ENCODE measurements at regions not wholly inside any gene's neighbourhood (a gene's known extent, or its start where the extent isn't known, plus 50 kb on each side); places are given as distances from the start of the nearest gene placed in this dataset.

DNA sequence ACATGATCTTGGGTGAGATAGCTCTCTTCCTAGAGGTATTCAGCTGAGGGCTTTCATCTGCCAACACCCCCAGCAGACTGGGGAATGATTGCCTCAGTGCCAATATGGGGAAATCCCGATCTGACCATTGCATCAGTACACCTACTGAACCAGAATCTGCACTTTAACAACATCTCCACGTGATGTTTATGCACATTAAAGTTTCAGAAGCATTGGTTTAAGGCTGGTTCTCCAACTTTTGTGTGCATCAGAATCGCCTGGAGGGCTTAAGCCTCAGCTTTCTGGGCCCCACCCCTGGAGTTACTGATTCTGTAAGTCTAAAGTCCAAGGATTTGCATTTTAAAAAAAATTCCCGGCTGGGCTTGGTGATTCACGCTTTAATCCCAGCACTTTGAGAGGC lies 123.6 kb upstream of the MED13 start:
- ATAC-seq (no peak), DNase-seq (ENCODE audit: low spot score) (no peak)
- Histone ChIP-seq H2AFZ (peak overlapping the region; percentile 43; the same call in 1 of the 2 replicates), H3K36me3 (ENCODE audit: insufficient read depth) (no peaks in the 10 kb centered on the region), H3K4me3 (no peak overlapping the region), H3K27ac (ENCODE audit: low read depth) (no peak overlapping the region), H3K79me2 (replicated peaks; ENCODE audit: insufficient read depth) (no peaks in the 10 kb centered on the region), H3K4me1 (ENCODE audit: insufficient read depth) (no peaks in the 10 kb centered on the region), H4K20me1 (replicated peaks; ENCODE audit: insufficient read depth) (no peaks in the 10 kb centered on the region), H3K9me2 (ENCODE audit: insufficient read depth) (no peaks in the 10 kb centered on the region), H3F3A (replicated peaks; ENCODE audit: low read depth) (no peaks in the 10 kb centered on the region), H3K27me3 (ENCODE audit: insufficient read depth) (no peaks in the 10 kb centered on the region), H3K4me2 (no peak overlapping the region)
- no peak overlapping the region for H3K4me3 Mint-ChIP-seq
- no peak overlapping the region for H3K27ac Mint-ChIP-seq
- no peaks in the 10 kb centered on the region for H3K9me3 Mint-ChIP-seq
- H3K27me3 Mint-ChIP-seq (ENCODE audit: insufficient read depth, low read depth, poor library complexity) = peaks cover 6% of the 10 kb centered on the region
- peaks cover 8% of the 10 kb centered on the region; the same call in 1 of the 3 replicates for H3K4me1 Mint-ChIP-seq
- TF ChIP-seq STAT1 (IDR thresholded peaks at IDR 0.05; ENCODE audit: unreplicated experiment) (no peak), NANOG (IDR thresholded peaks at IDR 0.05; ENCODE audit: borderline replicate concordance) (no peak), ZNF114 (CRISPR knock-in tag; IDR thresholded peaks at IDR 0.05) (no peak), EZH2phosphoT487 (IDR thresholded peaks at IDR 0.05; ENCODE audit: unreplicated experiment) (no peak), EZH2 (IDR thresholded peaks at IDR 0.05; ENCODE audit: low read depth, unreplicated experiment) (no peak), CREB1 (CRISPR knock-in tag; IDR thresholded peaks at IDR 0.05; ENCODE audit: low read depth) (no peak), JUNB (IDR thresholded peaks at IDR 0.05; ENCODE audit: unreplicated experiment) (no peak), POLR2AphosphoS5 (IDR thresholded peaks at IDR 0.05; ENCODE audit: low read depth) (no peak), ZNF331 (CRISPR knock-in tag; IDR thresholded peaks at IDR 0.05; ENCODE audit: low read depth) (no peak)
- TF ChIP-seq, protein P1, sequence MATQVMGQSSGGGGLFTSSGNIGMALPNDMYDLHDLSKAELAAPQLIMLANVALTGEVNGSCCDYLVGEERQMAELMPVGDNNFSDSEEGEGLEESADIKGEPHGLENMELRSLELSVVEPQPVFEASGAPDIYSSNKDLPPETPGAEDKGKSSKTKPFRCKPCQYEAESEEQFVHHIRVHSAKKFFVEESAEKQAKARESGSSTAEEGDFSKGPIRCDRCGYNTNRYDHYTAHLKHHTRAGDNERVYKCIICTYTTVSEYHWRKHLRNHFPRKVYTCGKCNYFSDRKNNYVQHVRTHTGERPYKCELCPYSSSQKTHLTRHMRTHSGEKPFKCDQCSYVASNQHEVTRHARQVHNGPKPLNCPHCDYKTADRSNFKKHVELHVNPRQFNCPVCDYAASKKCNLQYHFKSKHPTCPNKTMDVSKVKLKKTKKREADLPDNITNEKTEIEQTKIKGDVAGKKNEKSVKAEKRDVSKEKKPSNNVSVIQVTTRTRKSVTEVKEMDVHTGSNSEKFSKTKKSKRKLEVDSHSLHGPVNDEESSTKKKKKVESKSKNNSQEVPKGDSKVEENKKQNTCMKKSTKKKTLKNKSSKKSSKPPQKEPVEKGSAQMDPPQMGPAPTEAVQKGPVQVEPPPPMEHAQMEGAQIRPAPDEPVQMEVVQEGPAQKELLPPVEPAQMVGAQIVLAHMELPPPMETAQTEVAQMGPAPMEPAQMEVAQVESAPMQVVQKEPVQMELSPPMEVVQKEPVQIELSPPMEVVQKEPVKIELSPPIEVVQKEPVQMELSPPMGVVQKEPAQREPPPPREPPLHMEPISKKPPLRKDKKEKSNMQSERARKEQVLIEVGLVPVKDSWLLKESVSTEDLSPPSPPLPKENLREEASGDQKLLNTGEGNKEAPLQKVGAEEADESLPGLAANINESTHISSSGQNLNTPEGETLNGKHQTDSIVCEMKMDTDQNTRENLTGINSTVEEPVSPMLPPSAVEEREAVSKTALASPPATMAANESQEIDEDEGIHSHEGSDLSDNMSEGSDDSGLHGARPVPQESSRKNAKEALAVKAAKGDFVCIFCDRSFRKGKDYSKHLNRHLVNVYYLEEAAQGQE (IDR thresholded peaks at IDR 0.05; ENCODE audit: unreplicated experiment) = no peak
- TF ChIP-seq, protein P2, sequence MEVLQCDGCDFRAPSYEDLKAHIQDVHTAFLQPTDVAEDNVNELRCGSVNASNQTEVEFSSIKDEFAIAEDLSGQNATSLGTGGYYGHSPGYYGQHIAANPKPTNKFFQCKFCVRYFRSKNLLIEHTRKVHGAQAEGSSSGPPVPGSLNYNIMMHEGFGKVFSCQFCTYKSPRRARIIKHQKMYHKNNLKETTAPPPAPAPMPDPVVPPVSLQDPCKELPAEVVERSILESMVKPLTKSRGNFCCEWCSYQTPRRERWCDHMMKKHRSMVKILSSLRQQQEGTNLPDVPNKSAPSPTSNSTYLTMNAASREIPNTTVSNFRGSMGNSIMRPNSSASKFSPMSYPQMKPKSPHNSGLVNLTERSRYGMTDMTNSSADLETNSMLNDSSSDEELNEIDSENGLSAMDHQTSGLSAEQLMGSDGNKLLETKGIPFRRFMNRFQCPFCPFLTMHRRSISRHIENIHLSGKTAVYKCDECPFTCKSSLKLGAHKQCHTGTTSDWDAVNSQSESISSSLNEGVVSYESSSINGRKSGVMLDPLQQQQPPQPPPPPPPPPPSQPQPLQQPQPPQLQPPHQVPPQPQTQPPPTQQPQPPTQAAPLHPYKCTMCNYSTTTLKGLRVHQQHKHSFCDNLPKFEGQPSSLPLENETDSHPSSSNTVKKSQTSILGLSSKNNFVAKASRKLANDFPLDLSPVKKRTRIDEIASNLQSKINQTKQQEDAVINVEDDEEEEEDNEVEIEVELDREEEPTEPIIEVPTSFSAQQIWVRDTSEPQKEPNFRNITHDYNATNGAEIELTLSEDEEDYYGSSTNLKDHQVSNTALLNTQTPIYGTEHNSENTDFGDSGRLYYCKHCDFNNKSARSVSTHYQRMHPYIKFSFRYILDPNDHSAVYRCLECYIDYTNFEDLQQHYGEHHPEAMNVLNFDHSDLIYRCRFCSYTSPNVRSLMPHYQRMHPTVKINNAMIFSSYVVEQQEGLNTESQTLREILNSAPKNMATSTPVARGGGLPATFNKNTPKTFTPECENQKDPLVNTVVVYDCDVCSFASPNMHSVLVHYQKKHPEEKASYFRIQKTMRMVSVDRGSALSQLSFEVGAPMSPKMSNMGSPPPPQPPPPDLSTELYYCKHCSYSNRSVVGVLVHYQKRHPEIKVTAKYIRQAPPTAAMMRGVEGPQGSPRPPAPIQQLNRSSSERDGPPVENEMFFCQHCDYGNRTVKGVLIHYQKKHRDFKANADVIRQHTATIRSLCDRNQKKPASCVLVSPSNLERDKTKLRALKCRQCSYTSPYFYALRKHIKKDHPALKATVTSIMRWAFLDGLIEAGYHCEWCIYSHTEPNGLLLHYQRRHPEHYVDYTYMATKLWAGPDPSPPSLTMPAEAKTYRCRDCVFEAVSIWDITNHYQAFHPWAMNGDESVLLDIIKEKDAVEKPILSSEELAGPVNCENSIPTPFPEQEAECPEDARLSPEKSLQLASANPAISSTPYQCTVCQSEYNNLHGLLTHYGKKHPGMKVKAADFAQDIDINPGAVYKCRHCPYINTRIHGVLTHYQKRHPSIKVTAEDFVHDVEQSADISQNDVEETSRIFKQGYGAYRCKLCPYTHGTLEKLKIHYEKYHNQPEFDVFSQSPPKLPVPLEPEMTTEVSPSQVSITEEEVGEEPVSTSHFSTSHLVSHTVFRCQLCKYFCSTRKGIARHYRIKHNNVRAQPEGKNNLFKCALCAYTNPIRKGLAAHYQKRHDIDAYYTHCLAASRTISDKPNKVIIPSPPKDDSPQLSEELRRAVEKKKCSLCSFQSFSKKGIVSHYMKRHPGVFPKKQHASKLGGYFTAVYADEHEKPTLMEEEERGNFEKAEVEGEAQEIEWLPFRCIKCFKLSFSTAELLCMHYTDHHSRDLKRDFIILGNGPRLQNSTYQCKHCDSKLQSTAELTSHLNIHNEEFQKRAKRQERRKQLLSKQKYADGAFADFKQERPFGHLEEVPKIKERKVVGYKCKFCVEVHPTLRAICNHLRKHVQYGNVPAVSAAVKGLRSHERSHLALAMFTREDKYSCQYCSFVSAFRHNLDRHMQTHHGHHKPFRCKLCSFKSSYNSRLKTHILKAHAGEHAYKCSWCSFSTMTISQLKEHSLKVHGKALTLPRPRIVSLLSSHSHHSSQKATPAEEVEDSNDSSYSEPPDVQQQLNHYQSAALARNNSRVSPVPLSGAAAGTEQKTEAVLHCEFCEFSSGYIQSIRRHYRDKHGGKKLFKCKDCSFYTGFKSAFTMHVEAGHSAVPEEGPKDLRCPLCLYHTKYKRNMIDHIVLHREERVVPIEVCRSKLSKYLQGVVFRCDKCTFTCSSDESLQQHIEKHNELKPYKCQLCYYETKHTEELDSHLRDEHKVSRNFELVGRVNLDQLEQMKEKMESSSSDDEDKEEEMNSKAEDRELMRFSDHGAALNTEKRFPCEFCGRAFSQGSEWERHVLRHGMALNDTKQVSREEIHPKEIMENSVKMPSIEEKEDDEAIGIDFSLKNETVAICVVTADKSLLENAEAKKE (CRISPR knock-in tag; IDR thresholded peaks at IDR 0.05) = no peak
- TF ChIP-seq, protein P3, sequence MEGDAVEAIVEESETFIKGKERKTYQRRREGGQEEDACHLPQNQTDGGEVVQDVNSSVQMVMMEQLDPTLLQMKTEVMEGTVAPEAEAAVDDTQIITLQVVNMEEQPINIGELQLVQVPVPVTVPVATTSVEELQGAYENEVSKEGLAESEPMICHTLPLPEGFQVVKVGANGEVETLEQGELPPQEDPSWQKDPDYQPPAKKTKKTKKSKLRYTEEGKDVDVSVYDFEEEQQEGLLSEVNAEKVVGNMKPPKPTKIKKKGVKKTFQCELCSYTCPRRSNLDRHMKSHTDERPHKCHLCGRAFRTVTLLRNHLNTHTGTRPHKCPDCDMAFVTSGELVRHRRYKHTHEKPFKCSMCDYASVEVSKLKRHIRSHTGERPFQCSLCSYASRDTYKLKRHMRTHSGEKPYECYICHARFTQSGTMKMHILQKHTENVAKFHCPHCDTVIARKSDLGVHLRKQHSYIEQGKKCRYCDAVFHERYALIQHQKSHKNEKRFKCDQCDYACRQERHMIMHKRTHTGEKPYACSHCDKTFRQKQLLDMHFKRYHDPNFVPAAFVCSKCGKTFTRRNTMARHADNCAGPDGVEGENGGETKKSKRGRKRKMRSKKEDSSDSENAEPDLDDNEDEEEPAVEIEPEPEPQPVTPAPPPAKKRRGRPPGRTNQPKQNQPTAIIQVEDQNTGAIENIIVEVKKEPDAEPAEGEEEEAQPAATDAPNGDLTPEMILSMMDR (conservative IDR thresholded peaks at IDR 0.05; ENCODE audit: low read depth in 2 of 2) = no peak
- TF ChIP-seq, protein P4, sequence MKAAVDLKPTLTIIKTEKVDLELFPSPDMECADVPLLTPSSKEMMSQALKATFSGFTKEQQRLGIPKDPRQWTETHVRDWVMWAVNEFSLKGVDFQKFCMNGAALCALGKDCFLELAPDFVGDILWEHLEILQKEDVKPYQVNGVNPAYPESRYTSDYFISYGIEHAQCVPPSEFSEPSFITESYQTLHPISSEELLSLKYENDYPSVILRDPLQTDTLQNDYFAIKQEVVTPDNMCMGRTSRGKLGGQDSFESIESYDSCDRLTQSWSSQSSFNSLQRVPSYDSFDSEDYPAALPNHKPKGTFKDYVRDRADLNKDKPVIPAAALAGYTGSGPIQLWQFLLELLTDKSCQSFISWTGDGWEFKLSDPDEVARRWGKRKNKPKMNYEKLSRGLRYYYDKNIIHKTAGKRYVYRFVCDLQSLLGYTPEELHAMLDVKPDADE (IDR thresholded peaks at IDR 0.05) = no peak
- no peaks in the 10 kb centered on the region for H3K36me3 Mint-ChIP-seq (ENCODE audit: low read depth)
